Kidney epithelial cell (primary cell): ENCODE measurements at regions not wholly inside any gene's neighbourhood (a gene's known extent, or its start where the extent isn't known, plus 50 kb on each side); places are given as distances from the start of the nearest gene placed in this dataset.

Experiments
- DNase-seq: peaks from one replicate; pipeline ENCODE4 v3.0.0-alpha.2; 2010; ENCODE audit warnings: low read depth
- H3K27me3 ChIP-seq: 2 replicates; pipeline ENCODE4 v1.6.0; 2011; ENCODE audit warnings: low read length; ENCODE audit not compliant: control insufficient read depth, insufficient read depth
- H3K36me3 ChIP-seq: 2 replicates; pipeline ENCODE4 v1.5.1; 2011; ENCODE audit warnings: low read length; ENCODE audit not compliant: control insufficient read depth, insufficient read depth
- H3K4me3 ChIP-seq: 2 replicates; pipeline ENCODE4 v1.5.1; 2011; ENCODE audit warnings: low read depth, mild to moderate bottlenecking, control low read depth, low read length
- TF ChIP-seq, protein P1 (sequence below): IDR thresholded peaks from 2 replicates; pipeline ENCODE4 v1.5.1; 2011; ENCODE audit warnings: mild to moderate bottlenecking, moderate library complexity, low read length, control low read depth, inconsistent platforms; ENCODE audit not compliant: insufficient read depth, poor library complexity, severe bottlenecking

DNA sequence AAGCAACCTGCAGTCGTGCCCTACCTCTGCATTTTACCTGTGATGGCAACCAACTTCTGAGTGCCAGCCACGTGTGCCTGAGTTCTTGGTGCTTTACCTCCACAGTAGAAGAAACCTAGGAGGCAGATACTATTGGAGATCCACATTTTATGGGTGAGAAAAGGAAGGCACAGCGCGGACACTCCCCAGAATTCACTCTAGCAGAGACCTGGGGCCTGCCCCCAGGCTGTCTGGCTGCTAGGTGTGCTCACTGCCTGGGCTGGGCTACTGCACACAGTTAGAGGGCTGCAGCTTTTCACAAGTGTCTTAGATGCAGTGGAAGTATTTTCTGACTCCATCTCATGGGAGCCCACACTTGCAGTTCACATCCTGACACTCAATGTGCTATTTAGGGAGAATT, 598.8 kb upstream of the ADAMTS16 start:
- no peak for DNase-seq
- H3K27me3 ChIP-seq = no peaks in the 10 kb centered on the region
- no peaks in the 10 kb centered on the region for H3K36me3 ChIP-seq
- TF ChIP-seq, protein P1, sequence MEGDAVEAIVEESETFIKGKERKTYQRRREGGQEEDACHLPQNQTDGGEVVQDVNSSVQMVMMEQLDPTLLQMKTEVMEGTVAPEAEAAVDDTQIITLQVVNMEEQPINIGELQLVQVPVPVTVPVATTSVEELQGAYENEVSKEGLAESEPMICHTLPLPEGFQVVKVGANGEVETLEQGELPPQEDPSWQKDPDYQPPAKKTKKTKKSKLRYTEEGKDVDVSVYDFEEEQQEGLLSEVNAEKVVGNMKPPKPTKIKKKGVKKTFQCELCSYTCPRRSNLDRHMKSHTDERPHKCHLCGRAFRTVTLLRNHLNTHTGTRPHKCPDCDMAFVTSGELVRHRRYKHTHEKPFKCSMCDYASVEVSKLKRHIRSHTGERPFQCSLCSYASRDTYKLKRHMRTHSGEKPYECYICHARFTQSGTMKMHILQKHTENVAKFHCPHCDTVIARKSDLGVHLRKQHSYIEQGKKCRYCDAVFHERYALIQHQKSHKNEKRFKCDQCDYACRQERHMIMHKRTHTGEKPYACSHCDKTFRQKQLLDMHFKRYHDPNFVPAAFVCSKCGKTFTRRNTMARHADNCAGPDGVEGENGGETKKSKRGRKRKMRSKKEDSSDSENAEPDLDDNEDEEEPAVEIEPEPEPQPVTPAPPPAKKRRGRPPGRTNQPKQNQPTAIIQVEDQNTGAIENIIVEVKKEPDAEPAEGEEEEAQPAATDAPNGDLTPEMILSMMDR = no peak
- H3K4me3 ChIP-seq = no peak overlapping the region

DNA sequence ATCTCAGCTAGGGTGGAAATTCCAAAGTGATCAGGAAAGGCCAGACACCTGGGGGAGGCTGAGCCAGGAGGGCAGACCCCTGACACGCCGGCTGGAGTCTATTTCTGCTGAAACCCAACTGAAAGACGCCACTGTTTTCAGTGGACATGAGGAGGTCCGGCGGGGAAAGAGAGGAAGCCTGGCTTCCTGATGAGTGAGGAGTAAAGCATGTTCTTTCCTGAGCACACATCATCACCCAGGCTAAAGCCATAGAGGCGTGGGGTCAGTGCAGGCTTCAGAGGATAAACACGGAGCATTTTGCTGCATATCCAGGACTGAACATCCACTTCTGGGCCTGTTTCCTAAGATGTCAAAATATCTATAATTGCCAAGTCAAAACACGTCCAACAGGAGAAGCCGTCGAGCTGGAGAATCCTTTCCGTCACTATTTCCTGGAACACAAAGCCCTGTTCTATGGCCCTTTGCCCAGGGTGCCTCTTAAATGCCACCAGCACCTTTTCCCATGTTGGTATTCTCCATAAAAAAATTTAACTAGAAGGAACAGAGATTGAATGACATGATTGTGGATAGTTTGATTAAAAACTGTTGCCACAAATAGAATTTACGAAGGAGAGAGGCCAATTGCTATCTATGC, 597.9 kb upstream of the ADAMTS16 start:
- no peaks in the 10 kb centered on the region for H3K27me3 ChIP-seq
- TF ChIP-seq, protein P1 = no peak
- DNase-seq = no peak
- no peaks in the 10 kb centered on the region for H3K36me3 ChIP-seq
- H3K4me3 ChIP-seq = no peak overlapping the region

DNA sequence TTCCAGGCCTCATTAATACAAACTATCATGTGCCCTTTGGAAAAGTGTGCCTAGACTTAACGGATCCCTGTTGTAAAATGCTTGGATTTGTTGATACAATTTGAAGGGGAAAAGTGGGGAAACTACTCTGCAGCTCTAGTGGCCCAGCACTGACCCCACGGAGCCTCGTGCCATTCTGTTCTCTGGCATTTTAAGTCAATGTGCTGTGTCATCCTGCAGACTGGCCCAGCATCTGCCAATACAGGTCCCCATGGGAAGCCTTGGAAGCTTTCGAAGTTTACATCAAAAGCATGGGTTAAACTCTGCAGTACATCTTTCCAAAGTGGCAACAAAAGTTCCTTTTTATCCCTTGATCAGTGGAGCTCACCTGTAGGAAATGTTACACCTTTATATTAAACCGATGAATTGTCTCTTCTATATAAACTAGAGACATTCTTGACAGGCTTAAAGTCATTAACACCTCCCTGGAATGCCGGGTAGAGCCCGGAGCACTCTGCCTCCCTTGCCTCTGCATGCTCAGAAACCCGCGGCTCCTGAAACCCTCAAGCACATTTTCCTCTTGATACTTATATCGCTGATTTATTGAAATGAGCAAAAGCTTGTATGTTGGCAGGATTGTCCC, 596.0 kb upstream of the ADAMTS16 start:
- TF ChIP-seq, protein P1 = no peak

DNA sequence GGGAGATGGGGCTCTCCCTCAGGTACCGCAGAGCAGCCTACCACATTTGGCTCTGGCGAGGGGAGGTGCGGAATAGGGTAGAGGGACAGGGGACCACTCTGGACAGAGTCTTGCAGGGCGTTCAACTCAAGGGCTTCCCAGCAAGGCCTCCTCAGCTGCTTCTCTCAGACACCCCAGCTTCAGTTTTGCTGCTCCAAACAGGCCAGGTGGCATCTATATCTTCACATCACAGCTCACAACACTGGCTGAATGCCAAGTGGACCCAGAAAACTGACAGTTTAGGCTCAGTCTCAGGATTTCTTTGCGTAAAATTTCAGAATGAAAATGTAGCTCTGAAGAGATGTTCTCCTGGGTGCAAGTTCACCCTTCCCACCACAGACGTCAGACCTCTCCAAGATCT, 592.6 kb upstream of the ADAMTS16 start:
- no peak overlapping the region for H3K4me3 ChIP-seq
- H3K36me3 ChIP-seq = no peaks in the 10 kb centered on the region
- TF ChIP-seq, protein P1 = no peak
- no peak for DNase-seq
- H3K27me3 ChIP-seq = no peaks in the 10 kb centered on the region

More for the DNA sequence above, 596.0 kb upstream of the ADAMTS16 start:
- no peaks in the 10 kb centered on the region for H3K27me3 ChIP-seq
- DNase-seq = no peak
- H3K4me3 ChIP-seq = no peak overlapping the region
- H3K36me3 ChIP-seq = no peaks in the 10 kb centered on the region

DNA sequence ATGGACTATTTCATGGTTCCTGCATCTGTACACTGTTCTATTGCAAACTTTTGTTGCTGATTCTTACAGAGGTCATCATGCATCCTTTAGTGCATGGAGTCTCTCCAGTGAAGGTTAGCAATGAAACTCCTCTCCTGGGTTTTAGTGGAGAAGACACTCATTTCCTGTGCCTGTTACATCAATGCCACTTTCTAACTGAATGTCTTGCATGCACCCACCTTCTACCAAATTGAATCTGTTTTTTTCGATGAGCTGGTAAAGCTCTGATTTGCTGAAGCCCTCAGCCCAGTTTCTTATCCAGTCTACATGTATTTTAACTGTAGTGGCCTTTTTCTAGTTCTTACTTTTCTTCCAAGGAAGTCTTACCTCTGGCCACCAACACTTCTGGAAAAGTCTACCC, 591.8 kb upstream of the ADAMTS16 start:
- Histone ChIP-seq H3K27me3 (no peaks in the 10 kb centered on the region), H3K36me3 (no peaks in the 10 kb centered on the region), H3K4me3 (no peak overlapping the region)
- no peak for DNase-seq
- TF ChIP-seq, protein P1 = no peak

DNA sequence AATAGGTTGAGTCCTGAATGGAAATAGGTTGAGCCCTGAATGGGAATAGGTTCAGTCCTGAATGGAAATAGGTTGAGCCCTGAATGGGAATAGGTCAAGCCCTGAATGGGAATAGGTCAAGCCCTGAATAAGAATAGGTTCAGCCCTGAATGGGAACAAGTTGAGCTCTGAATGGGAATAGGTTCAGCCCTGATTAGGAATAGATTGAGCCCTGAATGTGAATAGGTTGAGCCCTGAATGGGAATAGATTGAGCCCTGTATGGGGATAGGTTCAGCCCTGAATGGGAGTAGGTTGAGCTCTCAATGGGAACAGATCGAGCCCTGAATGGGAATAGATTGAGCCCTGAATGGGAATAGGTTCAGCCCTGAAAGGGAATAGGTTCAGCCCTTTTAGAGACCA, 590.8 kb upstream of the ADAMTS16 start:
- no peak overlapping the region for H3K4me3 ChIP-seq
- DNase-seq = no peak
- no peaks in the 10 kb centered on the region for H3K36me3 ChIP-seq
- H3K27me3 ChIP-seq = no peaks in the 10 kb centered on the region
- TF ChIP-seq, protein P1 = no peak
